ENCODE measurements at regions not wholly inside any gene's neighbourhood (a gene's known extent, or its start where the extent isn't known, plus 50 kb on each side); places are given as distances from the start of the nearest gene placed in this dataset.

GRCh38 chrX:103158317-103158621 lies 56.6 kb upstream of the BEX4 start:
- no peak for DNase-seq (ENCODE audit: low spot score)

GRCh38 chrX:103157496-103158316 lies 57.2 kb upstream of the BEX4 start:
- DNase-seq (ENCODE audit: low spot score) = peak; percentile 42

- no peak for DNase-seq (ENCODE audit: low spot score)
Observed at GRCh38 chrX:103155201-103155600, 59.7 kb upstream of the BEX4 start.

- no peak for DNase-seq (ENCODE audit: low spot score)
Observed at GRCh38 chrX:103153661-103154060, 60.7 kb upstream of the NXF3 start.

- no peak for DNase-seq (ENCODE audit: low spot score)
Observed at GRCh38 chrX:103151799-103152198, 58.9 kb upstream of the NXF3 start.

- DNase-seq (ENCODE audit: low spot score) = no peak
Observed at GRCh38 chrX:103149652-103150051, 56.7 kb upstream of the NXF3 start.

GRCh38 chrX:103148075-103148474 lies 55.1 kb upstream of the NXF3 start:
- DNase-seq (ENCODE audit: low spot score) = no peak
